ENCODE measurements at regions not wholly inside any gene's neighbourhood (a gene's known extent, or its start where the extent isn't known, plus 50 kb on each side); places are given as distances from the start of the nearest gene placed in this dataset.

GRCh38 chr6:168968228-168968627, 285.4 kb downstream of the THBS2 start:
- no peak for DNase-seq (ENCODE audit: low read depth)

- DNase-seq (ENCODE audit: low read depth): no peak
Observed at GRCh38 chr6:168967281-168967925, 286.2 kb downstream of the THBS2 start.

- DNase-seq (ENCODE audit: low read depth): no peak
Observed at GRCh38 chr6:168964138-168964835, 289.4 kb downstream of the THBS2 start.

- DNase-seq (ENCODE audit: low read depth): no peak
Observed at GRCh38 chr6:168962886-168963285, 290.8 kb downstream of the THBS2 start.

GRCh38 chr6:168961264-168961656, 292.4 kb downstream of the THBS2 start:
- DNase-seq (ENCODE audit: low read depth): no peak

GRCh38 chr6:168960551-168961263, 292.9 kb downstream of the THBS2 start:
- no peak for DNase-seq (ENCODE audit: low read depth)

GRCh38 chr6:168959696-168960095, 293.9 kb downstream of the THBS2 start:
- DNase-seq (ENCODE audit: low read depth): no peak

- no peak for DNase-seq (ENCODE audit: low read depth)
Observed at GRCh38 chr6:168956884-168957730, 296.5 kb downstream of the THBS2 start.

GRCh38 chr6:168956141-168956838, 297.4 kb downstream of the THBS2 start:
- DNase-seq (ENCODE audit: low read depth): no peak

- no peak for DNase-seq (ENCODE audit: low read depth)
Observed at GRCh38 chr6:168953461-168953860, 300.2 kb downstream of the THBS2 start.

GRCh38 chr6:168951217-168951616, 302.4 kb downstream of the THBS2 start:
- DNase-seq (ENCODE audit: low read depth): no peak

GRCh38 chr6:168950858-168951214, 302.8 kb downstream of the THBS2 start:
- DNase-seq (ENCODE audit: low read depth): no peak

- DNase-seq (ENCODE audit: low read depth): no peak
Observed at GRCh38 chr6:168949981-168950857, 303.4 kb downstream of the THBS2 start.

GRCh38 chr6:168948990-168949531, 304.6 kb downstream of the THBS2 start:
- no peak for DNase-seq (ENCODE audit: low read depth)

GRCh38 chr6:168948002-168948401, 305.6 kb downstream of the THBS2 start:
- no peak for DNase-seq (ENCODE audit: low read depth)

- DNase-seq (ENCODE audit: low read depth): no peak
Observed at GRCh38 chr6:168943231-168943905, 310.3 kb downstream of the THBS2 start.

GRCh38 chr6:168942646-168943045, 311.0 kb downstream of the THBS2 start:
- no peak for DNase-seq (ENCODE audit: low read depth)

- DNase-seq (ENCODE audit: low read depth): no peak
Observed at GRCh38 chr6:168941036-168941435, 312.6 kb downstream of the THBS2 start.

GRCh38 chr6:168939796-168940195, 313.9 kb downstream of the THBS2 start:
- DNase-seq (ENCODE audit: low read depth): no peak

GRCh38 chr6:168939041-168939440, 314.6 kb downstream of the THBS2 start:
- DNase-seq (ENCODE audit: low read depth): no peak

Measured in stimulated activated CD8-positive, alpha-beta memory T cell treated with anti-CD3 and anti-CD28 coated beads, Interleukin-15, amount 100 ng/mL, for 24 hours (primary cell).